ENCODE measurements at regions not wholly inside any gene's neighbourhood (a gene's known extent, or its start where the extent isn't known, plus 50 kb on each side); places are given as distances from the start of the nearest gene placed in this dataset.
"Not testable (repeated sequence)": the region's sequence is repeated elsewhere in the genome, so short reads cannot be mapped to it uniquely, and the experiment has no call there.

DNA sequence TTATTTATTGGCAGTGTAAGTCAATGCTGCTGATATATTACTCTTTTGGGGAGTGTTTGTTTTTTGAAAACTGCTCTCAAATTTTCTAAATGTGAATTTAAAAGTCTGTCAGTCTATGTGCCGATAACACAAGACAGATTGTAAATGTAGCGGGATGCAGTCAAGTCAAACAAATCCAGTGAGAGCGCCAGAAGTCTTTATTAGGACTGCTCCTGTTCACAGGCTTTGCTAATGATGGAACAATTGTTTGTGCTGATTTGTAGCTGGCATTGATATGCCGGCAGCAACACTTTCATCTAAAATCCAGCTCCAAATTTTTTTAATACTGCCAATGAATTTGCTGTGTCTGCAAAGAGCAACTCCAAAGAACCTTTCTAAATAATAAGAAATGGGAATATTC is 78.7 kb upstream of the TET2 start:
- no peak for DNase-seq
- Histone ChIP-seq H3K4me3 (no peak overlapping the region), H3K27me3 (no peaks in the 10 kb centered on the region), H3K9me3 (no peaks in the 10 kb centered on the region), H3K4me1 (no peaks in the 10 kb centered on the region), H3K36me3 (no peaks in the 10 kb centered on the region), H3K27ac (no peak overlapping the region)
- WGBS, 5 donors = 44 to 60% (median 55%) methylated on average over 4 of the region's 4 CpGs
- intact Hi-C loops (cut with DNase I; ENCODE audit: low total_unique reads) = no loop called here
- TF ChIP-seq EP300 (IDR thresholded peaks at IDR 0.05) = no peak
- no peak for TF ChIP-seq POLR2A (IDR thresholded peaks at IDR 0.05)
- no peak for TF ChIP-seq POLR2AphosphoS5 (IDR thresholded peaks at IDR 0.05)
- TF ChIP-seq, protein P1, sequence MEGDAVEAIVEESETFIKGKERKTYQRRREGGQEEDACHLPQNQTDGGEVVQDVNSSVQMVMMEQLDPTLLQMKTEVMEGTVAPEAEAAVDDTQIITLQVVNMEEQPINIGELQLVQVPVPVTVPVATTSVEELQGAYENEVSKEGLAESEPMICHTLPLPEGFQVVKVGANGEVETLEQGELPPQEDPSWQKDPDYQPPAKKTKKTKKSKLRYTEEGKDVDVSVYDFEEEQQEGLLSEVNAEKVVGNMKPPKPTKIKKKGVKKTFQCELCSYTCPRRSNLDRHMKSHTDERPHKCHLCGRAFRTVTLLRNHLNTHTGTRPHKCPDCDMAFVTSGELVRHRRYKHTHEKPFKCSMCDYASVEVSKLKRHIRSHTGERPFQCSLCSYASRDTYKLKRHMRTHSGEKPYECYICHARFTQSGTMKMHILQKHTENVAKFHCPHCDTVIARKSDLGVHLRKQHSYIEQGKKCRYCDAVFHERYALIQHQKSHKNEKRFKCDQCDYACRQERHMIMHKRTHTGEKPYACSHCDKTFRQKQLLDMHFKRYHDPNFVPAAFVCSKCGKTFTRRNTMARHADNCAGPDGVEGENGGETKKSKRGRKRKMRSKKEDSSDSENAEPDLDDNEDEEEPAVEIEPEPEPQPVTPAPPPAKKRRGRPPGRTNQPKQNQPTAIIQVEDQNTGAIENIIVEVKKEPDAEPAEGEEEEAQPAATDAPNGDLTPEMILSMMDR (IDR thresholded peaks at IDR 0.05) = no peak

DNA sequence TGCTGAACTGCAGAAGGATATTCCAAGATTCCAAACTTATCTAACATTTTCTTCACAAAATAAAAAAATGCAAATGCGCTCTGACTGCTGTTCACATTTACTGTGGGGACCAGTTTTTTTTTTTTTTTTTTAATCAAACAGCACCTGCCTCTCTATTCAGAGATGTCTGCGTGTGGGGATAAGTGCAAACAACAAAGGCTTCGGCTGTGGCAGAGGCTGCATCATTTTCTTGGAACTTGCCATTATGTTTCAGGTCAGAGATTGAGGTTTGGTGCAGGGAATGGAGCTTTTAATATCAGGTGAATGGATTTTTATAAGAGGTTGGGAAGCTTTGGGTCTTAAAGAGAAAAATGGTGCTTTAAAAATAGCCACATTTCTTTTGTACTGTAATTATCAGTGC is 78.2 kb upstream of the TET2 start:
- Histone ChIP-seq H3K27ac (no peak overlapping the region), H3K4me3 (no peak overlapping the region), H3K36me3 (no peaks in the 10 kb centered on the region), H3K27me3 (no peaks in the 10 kb centered on the region), H3K4me1 (no peaks in the 10 kb centered on the region), H3K9me3 (no peaks in the 10 kb centered on the region)
- WGBS, 5 donors = 41 to 66% (median 51%) methylated on average over 3 of the region's 3 CpGs
- intact Hi-C loops (cut with DNase I; ENCODE audit: low total_unique reads) = no loop called here
- DNase-seq = no peak
- no peak for TF ChIP-seq EP300 (IDR thresholded peaks at IDR 0.05)
- TF ChIP-seq POLR2AphosphoS5 (IDR thresholded peaks at IDR 0.05) = no peak
- TF ChIP-seq, protein P1 (IDR thresholded peaks at IDR 0.05) = no peak
- no peak for TF ChIP-seq POLR2A (IDR thresholded peaks at IDR 0.05)

DNA sequence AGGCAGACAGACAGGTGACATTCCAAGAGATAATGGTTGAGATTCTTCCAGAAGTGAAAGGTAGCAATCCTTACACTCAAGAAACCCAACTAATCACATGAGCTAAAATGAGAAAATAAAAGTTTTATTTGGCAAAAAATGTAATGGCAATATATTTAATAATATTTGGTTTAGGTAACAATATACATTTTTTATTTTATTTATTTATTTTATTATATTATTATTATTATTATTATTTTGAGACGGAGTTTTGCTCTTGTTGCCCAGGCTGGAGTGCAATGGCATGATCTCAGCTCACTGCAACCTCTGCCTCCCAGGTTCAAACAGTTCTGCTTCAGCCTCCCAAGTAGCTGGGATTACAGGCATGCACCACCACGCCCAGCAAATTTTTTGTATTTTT is 74.6 kb upstream of the TET2 start:
- intact Hi-C loops (cut with DNase I; ENCODE audit: low total_unique reads); DNase-seq; H3K27ac ChIP-seq; H3K9me3 ChIP-seq; H3K4me3 ChIP-seq; H3K36me3 ChIP-seq; H3K27me3 ChIP-seq; H3K4me1 ChIP-seq: not testable (repeated sequence)
- WGBS, 5 donors = 90 to 100% (median 94%) methylated on average over 2 of the region's 2 CpGs

DNA sequence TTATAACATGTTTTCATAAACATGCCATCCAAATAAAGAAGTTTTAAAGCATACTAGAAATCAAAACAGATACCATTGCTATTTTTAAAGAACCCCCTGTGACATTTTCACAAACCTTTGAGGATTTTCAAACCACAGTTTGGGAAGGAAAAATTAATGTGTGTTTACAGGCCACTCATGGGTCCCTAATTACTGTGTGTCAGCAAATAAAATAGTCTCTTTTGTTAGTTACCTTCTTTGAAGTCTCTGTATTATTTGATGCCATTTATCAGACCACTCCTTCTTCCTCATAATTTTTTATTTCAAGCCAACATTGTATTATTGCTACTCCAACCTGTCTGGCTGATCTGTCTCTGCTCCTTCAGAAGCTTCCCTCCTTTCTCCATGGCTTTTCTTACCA is 72.6 kb upstream of the TET2 start:
- no peak for DNase-seq
- no peak for TF ChIP-seq POLR2AphosphoS5 (IDR thresholded peaks at IDR 0.05)
- TF ChIP-seq EP300 (IDR thresholded peaks at IDR 0.05) = no peak
- TF ChIP-seq POLR2A (IDR thresholded peaks at IDR 0.05) = no peak
- TF ChIP-seq, protein P1 (IDR thresholded peaks at IDR 0.05) = no peak
- intact Hi-C loops (cut with DNase I; ENCODE audit: low total_unique reads) = no loop called here
- Histone ChIP-seq H3K4me3 (no peak overlapping the region), H3K27ac (no peak overlapping the region), H3K36me3 (no peaks in the 10 kb centered on the region), H3K27me3 (no peaks in the 10 kb centered on the region), H3K4me1 (no peaks in the 10 kb centered on the region), H3K9me3 (no peaks in the 10 kb centered on the region)

DNA sequence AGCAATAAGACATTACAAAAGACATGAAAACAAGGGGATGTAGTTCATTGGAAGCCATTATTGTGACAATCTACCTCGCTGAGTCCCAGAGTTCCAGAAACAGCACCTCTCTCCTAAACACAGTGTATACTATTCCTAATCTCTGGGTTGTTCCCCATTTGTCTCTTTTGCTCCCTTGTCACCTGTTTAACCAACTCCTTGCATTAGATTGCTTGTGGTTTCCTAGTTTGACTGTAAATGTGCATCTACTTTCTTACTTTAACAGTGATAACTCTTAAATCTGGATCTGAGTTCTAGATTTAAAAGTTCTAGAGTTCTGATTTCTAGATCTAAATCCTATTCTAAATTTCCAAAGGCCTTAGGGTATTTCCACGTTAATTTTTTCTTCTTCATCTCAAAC is 71.6 kb upstream of the TET2 start:
- intact Hi-C loops (cut with DNase I; ENCODE audit: low total_unique reads) = no loop called here
- no peaks in the 10 kb centered on the region for H3K36me3 ChIP-seq
- WGBS, 5 donors = 42 to 72% (median 64%) methylated on average over 2 of the region's 2 CpGs
- no peaks in the 10 kb centered on the region for H3K4me1 ChIP-seq
- no peak for TF ChIP-seq EP300 (IDR thresholded peaks at IDR 0.05)
- TF ChIP-seq POLR2AphosphoS5 (IDR thresholded peaks at IDR 0.05) = no peak
- TF ChIP-seq, protein P1 (IDR thresholded peaks at IDR 0.05) = no peak
- no peak for TF ChIP-seq POLR2A (IDR thresholded peaks at IDR 0.05)
- H3K27me3 ChIP-seq = no peaks in the 10 kb centered on the region
- H3K4me3 ChIP-seq = no peak overlapping the region
- H3K27ac ChIP-seq = no peak overlapping the region
- no peaks in the 10 kb centered on the region for H3K9me3 ChIP-seq
- no peak for DNase-seq
